ENCODE measurements at regions not wholly inside any gene's neighbourhood (a gene's known extent, or its start where the extent isn't known, plus 50 kb on each side); places are given as distances from the start of the nearest gene placed in this dataset.
"Not testable (repeated sequence)": the region's sequence is repeated elsewhere in the genome, so short reads cannot be mapped to it uniquely, and the experiment has no call there.

GRCh38 chr18:29841631-29842030, 1200.9 kb downstream of the DSC3 start:
- Mint-ChIP-seq H3K27me3 (no peaks in the 10 kb centered on the region), H3K4me1 (no peaks in the 10 kb centered on the region), H3K27ac (no peak overlapping the region), H3K4me3 (no peak overlapping the region), H3K36me3 (ENCODE audit: low read depth) (no peaks in the 10 kb centered on the region), H3K9me3 (peaks cover 9% of the 10 kb centered on the region)
- CTCF ChIA-PET = no interaction called here
- DNase-seq = no peak
- POLR2A ChIA-PET = no interaction called here

- Mint-ChIP-seq H3K4me1 (no peaks in the 10 kb centered on the region), H3K27me3 (no peaks in the 10 kb centered on the region), H3K9me3 (peaks cover 6% of the 10 kb centered on the region), H3K27ac (no peak overlapping the region), H3K36me3 (ENCODE audit: low read depth) (no peaks in the 10 kb centered on the region), H3K4me3 (no peak overlapping the region)
- POLR2A ChIA-PET = no interaction called here
- DNase-seq = no peak
- CTCF ChIA-PET = no interaction called here
These were observed 1202.5 kb downstream of the DSC3 start for GRCh38 chr18:29840089-29840488.

DNA sequence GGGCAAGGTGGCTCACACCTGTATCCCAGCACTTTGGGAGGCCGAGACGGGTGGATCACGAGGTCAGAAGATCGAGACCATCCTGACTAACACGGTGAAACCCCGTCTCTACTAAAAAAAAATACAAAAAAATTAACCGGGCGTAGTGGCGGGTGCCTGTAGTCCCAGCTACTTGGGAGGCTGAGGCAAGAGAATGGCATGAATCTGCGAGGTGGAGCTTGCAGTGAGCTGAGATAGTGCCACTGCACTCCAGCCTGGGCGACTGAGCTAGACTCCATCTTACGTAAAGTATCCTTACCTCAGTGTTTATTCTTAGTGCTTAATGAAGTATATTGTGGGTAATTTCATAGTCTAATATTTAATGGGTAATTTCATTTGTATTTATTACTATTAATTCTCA, 1203.6 kb downstream of the DSC3 start:
- DNase-seq; H3K36me3 Mint-ChIP-seq (ENCODE audit: low read depth); CTCF ChIA-PET; H3K9me3 Mint-ChIP-seq; H3K27me3 Mint-ChIP-seq; POLR2A ChIA-PET; H3K27ac Mint-ChIP-seq; H3K4me1 Mint-ChIP-seq; H3K4me3 Mint-ChIP-seq: not testable (repeated sequence)

DNA sequence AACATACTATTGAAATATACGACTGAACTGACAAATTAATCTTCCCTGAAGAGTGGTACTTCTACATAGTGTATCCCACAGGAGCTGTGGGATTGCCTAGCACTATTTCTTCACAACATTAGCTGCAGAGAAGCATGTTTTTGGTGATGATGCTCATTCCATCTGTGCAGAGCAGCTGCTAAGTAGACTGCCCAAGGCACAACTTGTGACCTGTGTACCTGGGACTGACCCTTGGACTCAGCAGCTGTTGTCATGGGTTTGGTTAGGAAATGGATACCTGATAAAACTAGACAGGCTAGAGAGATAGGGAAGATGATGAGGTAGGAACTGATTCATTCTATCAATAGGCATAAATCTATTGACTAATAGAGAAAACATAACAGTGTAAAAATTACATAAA, 1204.0 kb downstream of the DSC3 start:
- Mint-ChIP-seq H3K27ac (no peak overlapping the region), H3K4me1 (no peaks in the 10 kb centered on the region), H3K27me3 (no peaks in the 10 kb centered on the region), H3K36me3 (ENCODE audit: low read depth) (no peaks in the 10 kb centered on the region), H3K4me3 (no peak overlapping the region), H3K9me3 (peaks cover 6% of the 10 kb centered on the region)
- CTCF ChIA-PET = no interaction called here
- POLR2A ChIA-PET = no interaction called here
- DNase-seq = no peak

- POLR2A ChIA-PET = no interaction called here
- H3K36me3 Mint-ChIP-seq (ENCODE audit: low read depth) = no peaks in the 10 kb centered on the region
- no peaks in the 10 kb centered on the region for H3K4me1 Mint-ChIP-seq
- no peak overlapping the region for H3K4me3 Mint-ChIP-seq
- DNase-seq = no peak
- no peak overlapping the region for H3K27ac Mint-ChIP-seq
- no peaks in the 10 kb centered on the region for H3K27me3 Mint-ChIP-seq
- H3K9me3 Mint-ChIP-seq = peaks cover 19% of the 10 kb centered on the region
- CTCF ChIA-PET = no interaction called here
These were observed 1218.9 kb downstream of the DSC3 start for GRCh38 chr18:29823671-29824070.

- Mint-ChIP-seq H3K4me3 (no peak overlapping the region), H3K36me3 (ENCODE audit: low read depth) (no peaks in the 10 kb centered on the region), H3K27ac (no peak overlapping the region), H3K27me3 (no peaks in the 10 kb centered on the region), H3K9me3 (peaks cover 26% of the 10 kb centered on the region), H3K4me1 (no peaks in the 10 kb centered on the region)
- ChIA-PET CTCF (no interaction called here), POLR2A (no interaction called here)
- DNase-seq = no peak
These were observed 1221.0 kb downstream of the DSC3 start for GRCh38 chr18:29821544-29821943.

GRCh38 chr18:29811519-29811918, 1231.0 kb downstream of the DSC3 start:
- H3K4me3 Mint-ChIP-seq = no peak overlapping the region
- peaks cover 35% of the 10 kb centered on the region for H3K9me3 Mint-ChIP-seq
- DNase-seq = no peak
- no peaks in the 10 kb centered on the region for H3K27me3 Mint-ChIP-seq
- POLR2A ChIA-PET = no interaction called here
- no peak overlapping the region for H3K27ac Mint-ChIP-seq
- no peaks in the 10 kb centered on the region for H3K4me1 Mint-ChIP-seq
- CTCF ChIA-PET = no interaction called here
- H3K36me3 Mint-ChIP-seq (ENCODE audit: low read depth) = no peaks in the 10 kb centered on the region

- Mint-ChIP-seq H3K36me3 (ENCODE audit: low read depth) (no peaks in the 10 kb centered on the region), H3K4me1 (no peaks in the 10 kb centered on the region)
- POLR2A ChIA-PET = no interaction called here
These were observed 1261.7 kb downstream of the DSC3 start for GRCh38 chr18:29780816-29781215.

DNA sequence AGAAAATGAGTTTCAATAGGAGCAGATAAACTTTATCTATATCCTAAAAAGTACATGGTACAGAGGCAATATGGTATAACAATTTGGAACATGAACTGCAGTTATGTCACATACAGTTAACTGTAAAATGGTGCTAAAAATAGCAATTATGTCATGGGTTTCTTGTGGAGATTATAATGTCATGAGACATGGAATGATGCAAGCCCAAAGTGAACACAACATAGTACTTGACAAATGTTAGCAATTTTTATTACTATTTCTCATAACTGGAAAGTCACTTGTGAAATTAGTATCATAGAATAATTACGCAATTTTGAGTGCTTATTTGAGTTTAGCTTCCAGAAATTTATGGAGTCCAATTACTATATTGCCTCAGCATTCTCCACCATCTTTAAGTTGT, 1263.4 kb downstream of the DSC3 start:
- H3K27ac Mint-ChIP-seq = no peak overlapping the region
- H3K36me3 Mint-ChIP-seq (ENCODE audit: low read depth) = no peaks in the 10 kb centered on the region
- no peaks in the 10 kb centered on the region for H3K27me3 Mint-ChIP-seq
- H3K9me3 Mint-ChIP-seq = peaks cover 2% of the 10 kb centered on the region
- POLR2A ChIA-PET = no interaction called here
- H3K4me1 Mint-ChIP-seq = no peaks in the 10 kb centered on the region
- CTCF ChIA-PET = no interaction called here
- no peak overlapping the region for H3K4me3 Mint-ChIP-seq
- no peak for DNase-seq

More at GRCh38 chr18:29780816-29781215, 1261.7 kb downstream of the DSC3 start:
- H3K27me3 Mint-ChIP-seq = no peaks in the 10 kb centered on the region
- CTCF ChIA-PET = no interaction called here
- no peak overlapping the region for H3K4me3 Mint-ChIP-seq
- H3K27ac Mint-ChIP-seq = no peak overlapping the region
- H3K9me3 Mint-ChIP-seq = peaks cover 2% of the 10 kb centered on the region
- no peak for DNase-seq

DNA sequence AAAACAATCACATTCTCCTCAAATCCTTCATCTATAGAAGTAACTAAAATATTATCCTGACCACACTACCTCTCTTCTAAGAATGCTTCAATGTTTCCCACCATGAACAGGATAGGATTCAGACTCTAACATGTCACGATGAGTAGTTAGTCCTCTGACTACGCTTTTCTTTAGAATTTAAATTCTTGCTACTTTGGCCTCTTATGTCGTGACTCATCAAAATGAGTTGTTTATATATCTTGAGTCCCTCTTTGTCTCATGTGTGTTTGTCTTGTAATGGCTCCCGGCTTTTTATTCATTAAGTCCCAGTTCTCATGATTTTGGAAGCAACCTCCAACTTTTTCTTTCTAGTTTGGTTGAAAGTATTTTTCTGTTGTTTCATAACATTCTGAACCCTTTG, 1289.2 kb downstream of the DSC3 start:
- no peak for DNase-seq
- Mint-ChIP-seq H3K27ac (no peak overlapping the region), H3K4me1 (no peaks in the 10 kb centered on the region), H3K36me3 (ENCODE audit: low read depth) (no peaks in the 10 kb centered on the region), H3K9me3 (peaks cover 7% of the 10 kb centered on the region), H3K27me3 (no peaks in the 10 kb centered on the region), H3K4me3 (no peak overlapping the region)
- ChIA-PET CTCF (no interaction called here), POLR2A (no interaction called here)

GRCh38 chr18:29749704-29750103, 1292.8 kb downstream of the DSC3 start:
- Mint-ChIP-seq H3K4me1 (no peaks in the 10 kb centered on the region), H3K4me3 (no peak overlapping the region), H3K27ac (no peak overlapping the region), H3K36me3 (ENCODE audit: low read depth) (no peaks in the 10 kb centered on the region), H3K27me3 (no peaks in the 10 kb centered on the region), H3K9me3 (peaks cover 5% of the 10 kb centered on the region)
- ChIA-PET CTCF (no interaction called here), POLR2A (no interaction called here)
- no peak for DNase-seq

DNA sequence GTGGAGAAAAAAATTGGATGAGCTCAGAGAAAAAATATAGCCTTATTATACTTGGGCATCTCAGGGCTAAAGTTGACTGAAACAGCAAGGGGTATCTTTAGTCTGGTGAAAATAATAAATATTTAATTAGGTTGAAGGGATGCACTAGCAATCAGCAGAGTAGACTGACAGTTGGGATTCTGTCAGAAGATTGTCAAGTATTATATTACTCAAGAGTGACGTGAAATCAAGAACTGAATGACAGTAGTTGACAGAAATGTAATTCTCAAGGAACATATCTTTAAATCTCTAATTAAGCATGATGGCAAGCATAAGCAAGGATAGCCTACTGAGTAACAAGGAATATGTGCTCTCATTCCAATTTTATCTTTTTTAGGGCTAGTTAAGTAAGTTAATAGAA, 1301.1 kb downstream of the DSC3 start:
- ChIA-PET POLR2A (no interaction called here), CTCF (no interaction called here)
- peaks cover 6% of the 10 kb centered on the region for H3K9me3 Mint-ChIP-seq
- H3K4me1 Mint-ChIP-seq = no peaks in the 10 kb centered on the region
- H3K4me3 Mint-ChIP-seq = no peak overlapping the region
- H3K27me3 Mint-ChIP-seq = no peaks in the 10 kb centered on the region
- H3K27ac Mint-ChIP-seq = no peak overlapping the region
- H3K36me3 Mint-ChIP-seq (ENCODE audit: low read depth) = no peaks in the 10 kb centered on the region
- DNase-seq = no peak

DNA sequence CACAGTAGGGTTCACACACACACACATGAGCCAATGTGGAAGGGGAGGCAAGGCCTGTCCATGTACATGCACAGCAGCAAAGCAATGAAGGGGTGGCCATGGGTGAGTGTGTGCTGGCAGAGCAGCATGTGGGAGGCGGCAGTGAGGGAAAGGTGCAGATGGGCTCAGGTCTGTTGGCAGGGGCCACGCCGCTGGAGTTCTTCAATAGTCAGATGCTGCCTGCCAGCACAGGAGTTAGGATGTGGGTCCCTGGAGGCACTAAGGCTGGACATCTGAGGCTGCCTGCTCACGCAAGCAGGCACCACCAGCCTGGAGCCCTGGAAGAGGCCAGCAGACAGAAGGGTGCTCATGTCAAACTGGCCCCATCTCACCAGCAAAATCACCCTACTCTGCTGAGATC, 1304.9 kb downstream of the DSC3 start:
- Mint-ChIP-seq H3K27me3 (no peaks in the 10 kb centered on the region), H3K4me1 (no peaks in the 10 kb centered on the region), H3K36me3 (ENCODE audit: low read depth) (no peaks in the 10 kb centered on the region), H3K27ac (no peak overlapping the region), H3K4me3 (no peak overlapping the region), H3K9me3 (peaks cover 17% of the 10 kb centered on the region)
- ChIA-PET CTCF (no interaction called here), POLR2A (no interaction called here)
- no peak for DNase-seq

DNA sequence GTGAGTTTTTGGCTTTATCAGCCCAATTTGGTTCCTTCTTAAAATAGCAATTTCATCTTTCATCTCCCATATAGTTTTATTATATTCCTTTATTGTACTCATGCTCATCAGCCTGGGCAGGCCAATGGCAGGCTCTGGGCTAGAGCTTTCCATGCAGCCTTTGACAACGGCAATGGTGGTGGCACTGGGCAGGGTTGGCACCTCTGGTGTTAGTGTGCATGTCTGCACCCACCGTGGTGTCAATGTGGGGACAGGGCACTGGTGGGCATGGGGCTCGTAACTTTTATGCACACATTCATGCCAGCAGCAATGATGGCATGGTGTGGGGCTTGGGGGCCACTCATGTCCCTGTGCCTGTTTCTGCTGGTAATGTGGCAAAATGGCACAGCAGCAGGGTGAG, 1305.4 kb downstream of the DSC3 start:
- H3K9me3 Mint-ChIP-seq = peaks cover 19% of the 10 kb centered on the region
- H3K4me3 Mint-ChIP-seq = no peak overlapping the region
- H3K36me3 Mint-ChIP-seq (ENCODE audit: low read depth) = no peaks in the 10 kb centered on the region
- H3K27me3 Mint-ChIP-seq = no peaks in the 10 kb centered on the region
- no peaks in the 10 kb centered on the region for H3K4me1 Mint-ChIP-seq
- ChIA-PET CTCF (no interaction called here), POLR2A (no interaction called here)
- no peak for DNase-seq
- H3K27ac Mint-ChIP-seq = no peak overlapping the region

- peaks cover 26% of the 10 kb centered on the region for H3K9me3 Mint-ChIP-seq
- H3K27me3 Mint-ChIP-seq = no peaks in the 10 kb centered on the region
- no peak overlapping the region for H3K27ac Mint-ChIP-seq
- H3K4me3 Mint-ChIP-seq = no peak overlapping the region
- H3K4me1 Mint-ChIP-seq = no peaks in the 10 kb centered on the region
- ChIA-PET POLR2A (no interaction called here), CTCF (no interaction called here)
- no peak for DNase-seq
- no peaks in the 10 kb centered on the region for H3K36me3 Mint-ChIP-seq (ENCODE audit: low read depth)
These were observed 1312.5 kb downstream of the DSC3 start for GRCh38 chr18:29730073-29730472.
